NCI-H345 treated with DMSO at 0.1 percent for 48 hours (cell line): ENCODE measurements at regions not wholly inside any gene's neighbourhood (a gene's known extent, or its start where the extent isn't known, plus 50 kb on each side); places are given as distances from the start of the nearest gene placed in this dataset.

ENCODE experiments used
- DNase-seq: peaks from one replicate; lab custom pipeline; 2025; ENCODE audit not compliant: unreplicated experiment; lab: John Stamatoyannopoulos, UW

- no peak for DNase-seq
Observed at GRCh38 chr3:10555263-10555662, 49.9 kb upstream of the ATP2B2 start.

GRCh38 chr3:10556312-10556711, 50.9 kb upstream of the ATP2B2 start:
- no peak for DNase-seq

GRCh38 chr3:10557250-10557649, 51.9 kb upstream of the ATP2B2 start:
- DNase-seq: no peak

GRCh38 chr3:10557781-10558373, 52.5 kb upstream of the ATP2B2 start:
- DNase-seq: no peak

- no peak for DNase-seq
Observed at GRCh38 chr3:10558736-10559135, 53.4 kb upstream of the ATP2B2 start.

- no peak for DNase-seq
Observed at GRCh38 chr3:10560060-10560861, 54.9 kb upstream of the ATP2B2 start.

GRCh38 chr3:10561162-10561945, 56.0 kb upstream of the ATP2B2 start:
- no peak for DNase-seq

- DNase-seq: no peak
Observed at GRCh38 chr3:10561946-10562560, 56.7 kb upstream of the ATP2B2 start.

- no peak for DNase-seq
Observed at GRCh38 chr3:10563396-10563795, 58.0 kb upstream of the ATP2B2 start.

- no peak for DNase-seq
Observed at GRCh38 chr3:10565814-10566213, 60.4 kb upstream of the ATP2B2 start.

GRCh38 chr3:10566451-10566850, 61.1 kb upstream of the ATP2B2 start:
- DNase-seq: no peak

GRCh38 chr3:10568549-10568948, 63.2 kb upstream of the ATP2B2 start:
- no peak for DNase-seq

- DNase-seq: no peak
Observed at GRCh38 chr3:10570196-10570946, 65.0 kb upstream of the ATP2B2 start.

- no peak for DNase-seq
Observed at GRCh38 chr3:10574101-10574620, 68.8 kb upstream of the ATP2B2 start.

GRCh38 chr3:10575601-10576160, 70.3 kb upstream of the ATP2B2 start:
- no peak for DNase-seq

GRCh38 chr3:10577486-10577885, 72.1 kb upstream of the ATP2B2 start:
- DNase-seq: no peak

GRCh38 chr3:10580426-10580825, 75.0 kb upstream of the ATP2B2 start:
- no peak for DNase-seq

GRCh38 chr3:10581251-10581650, 75.9 kb upstream of the ATP2B2 start:
- DNase-seq: no peak

GRCh38 chr3:10581716-10582115, 76.3 kb upstream of the ATP2B2 start:
- DNase-seq: no peak

- no peak for DNase-seq
Observed at GRCh38 chr3:10582733-10583132, 77.3 kb upstream of the ATP2B2 start.
